Choroid plexus epithelial cell (primary cell): ENCODE measurements at regions not wholly inside any gene's neighbourhood (a gene's known extent, or its start where the extent isn't known, plus 50 kb on each side); places are given as distances from the start of the nearest gene placed in this dataset.

ENCODE experiments used
- DNase-seq: peaks from one replicate; pipeline ENCODE4 v3.0.0-alpha.2; 2010; ENCODE audit warnings: low read depth
- H3K4me3 ChIP-seq: 2 replicates; pipeline ENCODE4 v1.5.1; 2011; ENCODE audit warnings: low read depth, mild to moderate bottlenecking, control low read depth, low read length, moderate library complexity
- CTCF ChIP-seq: conservative IDR thresholded peaks from 2 replicates; pipeline ENCODE4 v1.5.1; 2011; ENCODE audit warnings: low read depth, mild to moderate bottlenecking, control low read depth, inconsistent platforms, low read length, moderate library complexity

GRCh38 chrX:7202206-7202605, 54.3 kb upstream of the PUDP start:
- DNase-seq = peak; percentile 57
- no peak for TF ChIP-seq CTCF
- no peak overlapping the region for H3K4me3 ChIP-seq

DNA sequence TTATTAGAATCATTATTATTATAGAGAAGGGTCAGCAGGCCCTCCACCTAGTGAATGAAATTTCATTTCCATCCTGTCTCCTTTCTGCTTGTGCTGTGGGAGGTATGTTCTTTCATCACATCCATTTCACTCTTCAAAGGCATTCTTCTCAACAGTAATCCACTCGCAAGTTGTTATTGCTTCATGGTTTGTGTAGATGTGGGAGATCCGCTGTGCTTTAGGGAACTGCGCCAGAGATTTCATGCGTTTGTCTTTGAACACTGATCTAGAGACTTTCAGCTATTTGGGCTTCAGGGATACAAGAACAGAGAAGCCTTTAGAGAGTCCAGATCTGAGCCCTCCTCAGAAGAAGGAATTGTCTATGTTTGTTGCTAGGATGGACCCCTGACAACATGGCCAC, 53.5 kb upstream of the PUDP start:
- TF ChIP-seq CTCF = no peak
- DNase-seq = peak; percentile 88
- H3K4me3 ChIP-seq = no peak overlapping the region

GRCh38 chrX:7198499-7198898, 50.5 kb upstream of the PUDP start:
- peak; percentile 56 for DNase-seq
- TF ChIP-seq CTCF = no peak
- no peak overlapping the region for H3K4me3 ChIP-seq
